ENCODE measurements at regions not wholly inside any gene's neighbourhood (a gene's known extent, or its start where the extent isn't known, plus 50 kb on each side); places are given as distances from the start of the nearest gene placed in this dataset.
A peak's percentile ranks its signal among the peaks of the same experiment; 100 is the strongest.
"Not testable (repeated sequence)": the region's sequence is repeated elsewhere in the genome, so short reads cannot be mapped to it uniquely, and the experiment has no call there.

GRCh38 chr11:47928426-47928825, 51.9 kb upstream of the PTPRJ start:
- Histone ChIP-seq H3K23ac (ENCODE audit: low read length) (no peak overlapping the region), H2AK5ac (ENCODE audit: low read length) (no peak overlapping the region), H3K36me3 (ENCODE audit: control insufficient read depth, insufficient read depth, low read length) (no peaks in the 10 kb centered on the region), H3K27me3 (ENCODE audit: insufficient read depth, low read length, poor library complexity) (no peaks in the 10 kb centered on the region), H4K8ac (ENCODE audit: low read depth, low read length) (no peak overlapping the region), H3K9ac (ENCODE audit: low read length) (no peak overlapping the region), H3K4ac (ENCODE audit: low read depth, low read length) (no peak overlapping the region), H3K56ac (ENCODE audit: low read length) (no peak overlapping the region), H3K4me1 (ENCODE audit: control insufficient read depth, low read depth, low read length) (no peaks in the 10 kb centered on the region), H4K5ac (ENCODE audit: low read length) (no peak overlapping the region), H2BK120ac (ENCODE audit: low read depth, low read length) (no peak overlapping the region), H3K79me2 (ENCODE audit: control insufficient read depth, insufficient read depth, low read length) (no peaks in the 10 kb centered on the region), H2BK15ac (replicated peaks; ENCODE audit: low read depth) (no peak overlapping the region), H3K18ac (ENCODE audit: low read length) (no peak overlapping the region), H3K79me1 (ENCODE audit: low read length) (no peaks in the 10 kb centered on the region), H3K4me3 (ENCODE audit: low read length) (no peak overlapping the region), H2BK5ac (ENCODE audit: low read length) (no peak overlapping the region), H3K4me2 (ENCODE audit: low read length) (no peak overlapping the region), H3K27ac (ENCODE audit: low read depth, low read length) (no peak overlapping the region)
- no peak for DNase-seq
- no CpG with 5 or more reads among the region's 5 CpGs for WGBS (ENCODE audit: extremely low coverage, insufficient coverage, low lambda C conversion rate)

DNA sequence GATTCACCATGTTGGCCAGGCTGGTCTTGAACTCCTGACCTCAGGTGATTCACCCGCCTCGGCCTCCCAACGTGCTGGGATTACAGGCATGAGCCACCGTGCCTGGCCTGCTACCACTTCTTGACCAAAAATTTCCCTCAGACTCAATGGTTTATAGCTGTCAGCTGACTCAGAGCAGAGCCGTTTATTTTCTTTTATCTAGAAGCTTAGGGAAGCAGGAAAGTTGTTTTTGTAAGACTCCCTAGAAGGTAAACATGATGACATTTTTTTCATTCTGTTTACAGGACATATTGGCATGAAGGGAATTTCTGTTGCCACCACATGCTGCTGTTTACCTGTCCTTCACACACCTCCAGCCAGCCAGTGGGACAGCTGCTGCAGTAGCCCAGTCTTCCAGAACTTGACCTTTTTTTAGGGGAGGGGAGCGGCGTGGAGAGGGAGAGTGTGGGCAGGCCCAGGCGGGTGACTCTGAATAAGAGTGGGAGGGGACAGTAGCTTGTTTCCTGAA, 56.1 kb upstream of the PTPRJ start:
- H2BK120ac ChIP-seq (ENCODE audit: low read depth, low read length), result no peak overlapping the region
- H4K8ac ChIP-seq (ENCODE audit: low read depth, low read length), result no peak overlapping the region
- no peak overlapping the region for H3K27ac ChIP-seq (ENCODE audit: low read depth, low read length)
- no peak overlapping the region for H3K56ac ChIP-seq (ENCODE audit: low read length)
- no peaks in the 10 kb centered on the region for H3K36me3 ChIP-seq (ENCODE audit: control insufficient read depth, insufficient read depth, low read length)
- no CpG with 5 or more reads among the region's 8 CpGs for WGBS (ENCODE audit: extremely low coverage, insufficient coverage, low lambda C conversion rate)
- no peak overlapping the region for H3K4ac ChIP-seq (ENCODE audit: low read depth, low read length)
- no peak overlapping the region for H3K18ac ChIP-seq (ENCODE audit: low read length)
- H2BK5ac ChIP-seq (ENCODE audit: low read length), result no peak overlapping the region
- no peak for DNase-seq
- H3K79me1 ChIP-seq (ENCODE audit: low read length), result no peaks in the 10 kb centered on the region
- no peaks in the 10 kb centered on the region for H3K27me3 ChIP-seq (ENCODE audit: insufficient read depth, low read length, poor library complexity)
- no peak overlapping the region for H3K9ac ChIP-seq (ENCODE audit: low read length)
- no peak overlapping the region for H3K4me3 ChIP-seq (ENCODE audit: low read length)
- no peak overlapping the region for H4K5ac ChIP-seq (ENCODE audit: low read length)
- no peak overlapping the region for H3K23ac ChIP-seq (ENCODE audit: low read length)
- H2BK15ac ChIP-seq (replicated peaks; ENCODE audit: low read depth), result no peak overlapping the region
- H3K79me2 ChIP-seq (ENCODE audit: control insufficient read depth, insufficient read depth, low read length), result no peaks in the 10 kb centered on the region
- H3K4me2 ChIP-seq (ENCODE audit: low read length), result no peak overlapping the region
- H2AK5ac ChIP-seq (ENCODE audit: low read length), result no peak overlapping the region
- H3K4me1 ChIP-seq (ENCODE audit: control insufficient read depth, low read depth, low read length), result no peaks in the 10 kb centered on the region

DNA sequence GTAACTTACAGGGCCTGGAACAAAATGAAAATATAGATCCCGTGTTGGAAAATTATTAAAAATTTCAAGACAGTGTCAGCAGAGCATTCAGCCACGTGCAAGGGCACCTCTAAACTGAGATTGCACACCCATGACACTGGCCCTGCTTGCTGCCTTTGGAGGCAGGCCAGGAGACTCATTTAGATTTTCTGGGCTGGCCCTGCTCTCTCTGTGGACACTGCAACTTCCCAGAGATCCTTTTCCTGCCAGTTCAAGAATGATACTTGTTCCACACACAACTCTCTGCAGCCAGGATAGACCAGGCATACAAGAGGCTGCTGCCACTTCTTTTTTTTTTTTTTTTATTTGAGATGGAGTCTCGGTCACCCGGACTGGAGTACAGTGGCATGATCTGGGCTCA, 56.7 kb upstream of the PTPRJ start:
- no peak overlapping the region for H3K4me2 ChIP-seq (ENCODE audit: low read length)
- no CpG with 5 or more reads among the region's 4 CpGs for WGBS (ENCODE audit: extremely low coverage, insufficient coverage, low lambda C conversion rate)
- H3K27ac ChIP-seq (ENCODE audit: low read depth, low read length), result no peak overlapping the region

GRCh38 chr11:47921080-47921555, 59.2 kb upstream of the PTPRJ start:
- not testable (repeated sequence) for H3K36me3 ChIP-seq (ENCODE audit: control insufficient read depth, insufficient read depth, low read length); H3K4ac ChIP-seq (ENCODE audit: low read depth, low read length); H3K4me3 ChIP-seq (ENCODE audit: low read length); H2BK15ac ChIP-seq (replicated peaks; ENCODE audit: low read depth); H3K23ac ChIP-seq (ENCODE audit: low read length); H3K27me3 ChIP-seq (ENCODE audit: insufficient read depth, low read length, poor library complexity); DNase-seq; H2AK5ac ChIP-seq (ENCODE audit: low read length); H3K56ac ChIP-seq (ENCODE audit: low read length); H2BK5ac ChIP-seq (ENCODE audit: low read length); H3K4me1 ChIP-seq (ENCODE audit: control insufficient read depth, low read depth, low read length); H2BK120ac ChIP-seq (ENCODE audit: low read depth, low read length); H4K8ac ChIP-seq (ENCODE audit: low read depth, low read length); H3K9ac ChIP-seq (ENCODE audit: low read length); H3K4me2 ChIP-seq (ENCODE audit: low read length); H3K27ac ChIP-seq (ENCODE audit: low read depth, low read length); H4K5ac ChIP-seq (ENCODE audit: low read length); H3K18ac ChIP-seq (ENCODE audit: low read length); H3K79me2 ChIP-seq (ENCODE audit: control insufficient read depth, insufficient read depth, low read length); H3K79me1 ChIP-seq (ENCODE audit: low read length)
- WGBS (ENCODE audit: extremely low coverage, insufficient coverage, low lambda C conversion rate), result no CpG with 5 or more reads among the region's 6 CpGs

More for the DNA sequence above, 56.7 kb upstream of the PTPRJ start:
- Histone ChIP-seq H2AK5ac (ENCODE audit: low read length) (no peak overlapping the region), H3K9ac (ENCODE audit: low read length) (no peak overlapping the region), H2BK5ac (ENCODE audit: low read length) (no peak overlapping the region), H3K79me2 (ENCODE audit: control insufficient read depth, insufficient read depth, low read length) (no peaks in the 10 kb centered on the region), H3K27me3 (ENCODE audit: insufficient read depth, low read length, poor library complexity) (no peaks in the 10 kb centered on the region), H3K4me1 (ENCODE audit: control insufficient read depth, low read depth, low read length) (no peaks in the 10 kb centered on the region), H3K79me1 (ENCODE audit: low read length) (no peaks in the 10 kb centered on the region), H3K4me3 (ENCODE audit: low read length) (no peak overlapping the region), H2BK120ac (ENCODE audit: low read depth, low read length) (no peak overlapping the region), H4K8ac (ENCODE audit: low read depth, low read length) (no peak overlapping the region), H2BK15ac (replicated peaks; ENCODE audit: low read depth) (no peak overlapping the region), H3K4ac (ENCODE audit: low read depth, low read length) (no peak overlapping the region), H3K18ac (ENCODE audit: low read length) (no peak overlapping the region), H3K36me3 (ENCODE audit: control insufficient read depth, insufficient read depth, low read length) (no peaks in the 10 kb centered on the region), H3K23ac (ENCODE audit: low read length) (no peak overlapping the region), H3K56ac (ENCODE audit: low read length) (no peak overlapping the region), H4K5ac (ENCODE audit: low read length) (no peak overlapping the region)
- no peak for DNase-seq

DNA sequence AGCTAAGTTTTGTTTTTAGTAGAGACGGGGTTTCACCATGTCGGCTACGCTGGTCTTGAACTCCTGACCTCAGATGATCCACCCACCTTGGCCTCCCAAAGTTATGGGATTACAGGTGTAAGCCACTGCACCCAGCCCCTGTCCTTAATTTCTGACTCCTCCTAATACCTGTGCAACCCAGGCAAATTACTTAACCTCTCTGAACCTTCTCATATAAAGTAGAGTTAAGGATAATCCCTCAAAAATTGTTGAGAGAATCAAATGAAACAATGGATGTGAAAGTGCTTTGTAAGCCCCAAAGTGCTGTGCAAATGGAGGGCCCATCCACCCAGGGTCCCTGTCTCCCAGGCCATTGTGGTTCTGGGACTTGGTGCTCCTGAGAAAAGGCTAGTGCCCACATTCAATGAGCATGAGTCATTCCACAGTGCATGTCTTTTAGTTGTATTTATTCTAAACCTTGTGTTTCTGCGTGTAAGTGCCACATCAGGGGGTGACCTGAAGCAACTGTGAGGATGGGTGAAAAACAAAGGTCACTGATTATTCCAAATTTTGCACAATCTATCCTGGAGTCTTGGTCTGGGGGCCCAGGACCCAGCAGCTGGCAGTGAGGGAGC, 61.4 kb upstream of the PTPRJ start:
- Histone ChIP-seq H3K23ac (ENCODE audit: low read length) (no peak overlapping the region), H2BK5ac (ENCODE audit: low read length) (no peak overlapping the region), H3K4me3 (ENCODE audit: low read length) (no peak overlapping the region), H3K4ac (ENCODE audit: low read depth, low read length) (no peak overlapping the region), H4K5ac (ENCODE audit: low read length) (no peak overlapping the region), H4K8ac (ENCODE audit: low read depth, low read length) (no peak overlapping the region), H3K4me1 (ENCODE audit: control insufficient read depth, low read depth, low read length) (peaks cover 6% of the 10 kb centered on the region), H3K4me2 (ENCODE audit: low read length) (no peak overlapping the region), H3K79me2 (ENCODE audit: control insufficient read depth, insufficient read depth, low read length) (no peaks in the 10 kb centered on the region), H3K27ac (ENCODE audit: low read depth, low read length) (no peak overlapping the region), H3K27me3 (ENCODE audit: insufficient read depth, low read length, poor library complexity) (no peaks in the 10 kb centered on the region), H3K18ac (ENCODE audit: low read length) (no peak overlapping the region), H2AK5ac (ENCODE audit: low read length) (no peak overlapping the region), H3K9ac (ENCODE audit: low read length) (no peak overlapping the region), H2BK15ac (replicated peaks; ENCODE audit: low read depth) (no peak overlapping the region), H3K56ac (ENCODE audit: low read length) (no peak overlapping the region), H3K36me3 (ENCODE audit: control insufficient read depth, insufficient read depth, low read length) (no peaks in the 10 kb centered on the region), H3K79me1 (ENCODE audit: low read length) (no peaks in the 10 kb centered on the region), H2BK120ac (ENCODE audit: low read depth, low read length) (no peak overlapping the region)
- no CpG with 5 or more reads among the region's 4 CpGs for WGBS (ENCODE audit: extremely low coverage, insufficient coverage, low lambda C conversion rate)
- peak; percentile 58 for DNase-seq

GRCh38 chr11:47918370-47918690, 62.0 kb upstream of the PTPRJ start:
- no peaks in the 10 kb centered on the region for H3K36me3 ChIP-seq (ENCODE audit: control insufficient read depth, insufficient read depth, low read length)
- H3K79me1 ChIP-seq (ENCODE audit: low read length), result no peaks in the 10 kb centered on the region
- no peak overlapping the region for H2BK5ac ChIP-seq (ENCODE audit: low read length)
- H3K27me3 ChIP-seq (ENCODE audit: insufficient read depth, low read length, poor library complexity), result no peaks in the 10 kb centered on the region
- no CpG with 5 or more reads among the region's 3 CpGs for WGBS (ENCODE audit: extremely low coverage, insufficient coverage, low lambda C conversion rate)
- DNase-seq, result no peak
- no peak overlapping the region for H3K4me2 ChIP-seq (ENCODE audit: low read length)
- peaks cover 8% of the 10 kb centered on the region for H3K4me1 ChIP-seq (ENCODE audit: control insufficient read depth, low read depth, low read length)
- no peaks in the 10 kb centered on the region for H3K79me2 ChIP-seq (ENCODE audit: control insufficient read depth, insufficient read depth, low read length)
- H2BK120ac ChIP-seq (ENCODE audit: low read depth, low read length), result no peak overlapping the region
- no peak overlapping the region for H4K8ac ChIP-seq (ENCODE audit: low read depth, low read length)
- no peak overlapping the region for H3K4ac ChIP-seq (ENCODE audit: low read depth, low read length)
- H3K27ac ChIP-seq (ENCODE audit: low read depth, low read length), result no peak overlapping the region
- no peak overlapping the region for H3K18ac ChIP-seq (ENCODE audit: low read length)
- no peak overlapping the region for H2AK5ac ChIP-seq (ENCODE audit: low read length)
- H3K9ac ChIP-seq (ENCODE audit: low read length), result no peak overlapping the region
- no peak overlapping the region for H3K56ac ChIP-seq (ENCODE audit: low read length)
- H3K23ac ChIP-seq (ENCODE audit: low read length), result no peak overlapping the region
- no peak overlapping the region for H4K5ac ChIP-seq (ENCODE audit: low read length)
- H2BK15ac ChIP-seq (replicated peaks; ENCODE audit: low read depth), result no peak overlapping the region
- no peak overlapping the region for H3K4me3 ChIP-seq (ENCODE audit: low read length)
